Vagina (tissue), 2 donors: ENCODE measurements at regions not wholly inside any gene's neighbourhood (a gene's known extent, or its start where the extent isn't known, plus 50 kb on each side); places are given as distances from the start of the nearest gene placed in this dataset.

ENCODE experiments used
- POLR2A ChIP-seq, 2 donors: fragments of 450-650 bp; IDR thresholded peaks; one replicate each; pipeline ENCODE4 v1.6.1; 2017; ENCODE audit warnings: antibody characterized with exemption in 2 of 2, mild to moderate bottlenecking in 2 of 2, moderate library complexity in 2 of 2
- TF ChIP-seq, protein P1 (sequence below), 3 experiments: fragments of 450-650 bp in 2 of 3; fragments of 200-600 bp in 1 of 3; sonication (generic) in 1 of 3; IDR thresholded peaks; one replicate each; pipeline ENCODE4 v1.5.1; 2017 to 2019; ENCODE audit warnings: antibody characterized with exemption in 3 of 3, mild to moderate bottlenecking in 2 of 3, moderate library complexity in 2 of 3

DNA sequence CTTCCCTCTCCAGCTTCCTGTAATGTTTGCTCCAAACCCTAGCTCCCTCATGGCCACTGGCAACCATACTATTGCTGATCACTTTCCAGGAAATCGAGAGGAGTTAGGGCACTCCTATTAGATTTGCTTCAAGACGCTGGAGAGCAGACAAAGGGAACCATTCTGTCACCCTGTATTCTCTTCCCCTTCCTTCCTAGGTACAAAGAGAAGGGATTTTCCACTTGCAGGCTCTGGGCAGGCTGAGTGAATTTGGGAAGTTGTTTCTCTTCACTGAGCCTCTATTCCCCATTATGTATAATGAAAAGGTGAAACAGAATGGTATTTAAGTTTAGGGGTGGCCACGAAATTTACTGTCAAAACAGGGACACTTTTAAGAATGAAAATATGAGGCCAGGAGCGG lies 99.4 kb upstream of the LPP start:
- no peak for TF ChIP-seq POLR2A (IDR thresholded peaks at IDR 0.05)
- TF ChIP-seq, protein P1, sequence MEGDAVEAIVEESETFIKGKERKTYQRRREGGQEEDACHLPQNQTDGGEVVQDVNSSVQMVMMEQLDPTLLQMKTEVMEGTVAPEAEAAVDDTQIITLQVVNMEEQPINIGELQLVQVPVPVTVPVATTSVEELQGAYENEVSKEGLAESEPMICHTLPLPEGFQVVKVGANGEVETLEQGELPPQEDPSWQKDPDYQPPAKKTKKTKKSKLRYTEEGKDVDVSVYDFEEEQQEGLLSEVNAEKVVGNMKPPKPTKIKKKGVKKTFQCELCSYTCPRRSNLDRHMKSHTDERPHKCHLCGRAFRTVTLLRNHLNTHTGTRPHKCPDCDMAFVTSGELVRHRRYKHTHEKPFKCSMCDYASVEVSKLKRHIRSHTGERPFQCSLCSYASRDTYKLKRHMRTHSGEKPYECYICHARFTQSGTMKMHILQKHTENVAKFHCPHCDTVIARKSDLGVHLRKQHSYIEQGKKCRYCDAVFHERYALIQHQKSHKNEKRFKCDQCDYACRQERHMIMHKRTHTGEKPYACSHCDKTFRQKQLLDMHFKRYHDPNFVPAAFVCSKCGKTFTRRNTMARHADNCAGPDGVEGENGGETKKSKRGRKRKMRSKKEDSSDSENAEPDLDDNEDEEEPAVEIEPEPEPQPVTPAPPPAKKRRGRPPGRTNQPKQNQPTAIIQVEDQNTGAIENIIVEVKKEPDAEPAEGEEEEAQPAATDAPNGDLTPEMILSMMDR (IDR thresholded peaks at IDR 0.05) = no peak
